ENCODE measurements at regions not wholly inside any gene's neighbourhood (a gene's known extent, or its start where the extent isn't known, plus 50 kb on each side); places are given as distances from the start of the nearest gene placed in this dataset.
A peak's percentile ranks its signal among the peaks of the same experiment; 100 is the strongest.

DNA sequence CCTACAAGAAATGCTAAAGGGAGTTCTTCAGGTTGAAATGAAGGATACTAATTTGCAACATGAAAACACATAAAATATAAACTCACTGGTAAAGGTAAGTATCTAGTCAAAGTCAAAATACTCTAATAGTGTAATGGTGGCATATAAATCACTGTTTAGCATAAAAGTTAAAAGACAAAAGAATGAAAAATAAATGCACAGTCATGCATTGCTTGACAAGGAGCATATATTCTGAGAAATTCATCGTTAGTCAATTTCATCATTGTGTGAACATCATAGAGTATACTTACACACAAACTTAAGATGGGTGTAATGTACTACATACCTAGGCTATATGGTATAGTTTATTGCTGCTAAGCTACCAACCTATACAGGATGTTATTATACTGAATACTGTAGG lies 194.4 kb upstream of the PDE5A start:
- no peak for DNase-seq

DNA sequence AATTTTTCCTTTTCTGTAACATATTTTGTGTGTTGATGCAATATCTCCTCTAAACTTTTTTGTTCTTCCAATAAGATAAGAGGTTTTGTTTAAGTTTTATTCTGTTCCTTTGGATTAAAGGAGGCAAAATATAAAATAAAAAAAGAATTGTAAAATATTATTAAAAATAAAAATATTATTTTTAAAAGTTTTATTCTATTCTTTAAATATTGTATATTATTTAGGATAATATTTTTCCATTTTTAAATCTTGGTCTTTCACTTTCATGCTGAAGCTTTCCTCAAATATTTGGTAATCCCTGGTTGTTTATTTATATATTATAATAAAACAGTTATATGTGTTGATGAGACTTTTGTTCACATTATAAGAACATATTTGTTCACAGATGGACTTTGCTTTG lies 187.9 kb upstream of the PDE5A start:
- no peak for DNase-seq

DNA sequence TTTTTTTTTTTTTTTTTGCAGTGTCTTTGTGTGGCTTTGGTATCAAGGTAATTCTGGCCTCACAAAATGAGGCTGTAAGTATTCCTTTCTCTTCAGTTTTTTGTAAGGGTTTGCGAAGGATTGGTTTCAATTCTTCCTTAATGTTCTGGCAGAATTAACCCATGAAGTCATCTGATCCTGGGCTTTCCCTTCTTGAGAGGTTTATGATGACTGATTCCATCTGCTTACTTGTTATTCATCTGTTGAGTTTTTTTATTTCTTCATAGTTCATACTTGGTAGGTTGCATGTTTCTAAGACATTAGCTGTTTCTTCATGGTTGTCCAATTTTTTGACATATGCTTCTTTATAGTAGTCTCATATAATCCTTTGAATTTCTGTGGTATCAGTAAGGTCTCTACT lies 181.4 kb upstream of the PDE5A start:
- DNase-seq, result no peak

DNA sequence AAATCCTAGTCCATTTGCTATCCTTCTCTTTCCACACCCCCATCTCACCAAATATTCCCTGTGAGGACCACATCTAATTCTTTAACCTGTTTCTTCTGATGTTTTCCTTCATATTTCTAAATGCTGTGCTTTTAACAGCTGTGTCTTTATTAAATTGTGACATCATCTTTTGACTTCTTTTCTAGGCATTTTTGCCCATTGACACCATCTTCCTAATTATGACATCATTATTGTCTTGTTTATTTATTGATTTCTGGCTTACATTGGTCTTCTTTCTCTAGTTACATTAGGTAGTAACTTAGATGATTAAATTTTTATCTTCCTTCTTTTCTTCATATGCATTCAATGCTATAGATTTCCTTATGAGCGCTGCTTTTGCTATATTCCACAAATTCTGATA lies 175.8 kb upstream of the PDE5A start:
- DNase-seq, result no peak

DNA sequence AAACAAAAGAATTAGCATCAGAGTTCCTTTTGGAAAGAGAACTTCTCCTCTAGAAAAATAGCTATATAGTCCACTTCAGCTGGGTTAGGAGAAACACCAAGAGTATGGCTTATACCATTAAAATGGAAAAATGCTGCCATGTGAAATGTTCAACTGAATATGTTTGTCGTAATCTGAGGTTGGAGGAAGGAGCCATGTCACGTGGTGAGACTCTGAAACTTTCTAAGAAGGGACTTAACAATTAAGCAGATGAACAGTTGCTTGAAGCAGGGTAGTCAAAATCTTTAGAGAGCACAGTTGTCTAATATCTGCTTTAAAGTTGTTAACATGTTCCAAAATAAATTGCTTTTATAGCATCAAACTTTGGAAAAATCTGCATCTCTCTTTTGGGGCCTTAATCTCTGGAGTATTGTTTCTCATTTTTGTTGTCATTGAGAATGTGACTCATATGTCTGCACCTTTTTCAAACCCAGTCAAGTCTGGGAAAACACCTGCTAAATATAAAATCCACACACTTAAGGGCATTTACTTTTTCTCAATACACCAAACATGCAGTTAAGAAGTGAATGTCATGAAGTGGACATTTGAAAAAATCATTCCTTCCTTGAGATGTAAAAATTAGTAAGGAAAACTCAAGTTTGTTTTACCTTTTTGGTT lies 168.8 kb upstream of the PDE5A start:
- DNase-seq, result no peak

DNA sequence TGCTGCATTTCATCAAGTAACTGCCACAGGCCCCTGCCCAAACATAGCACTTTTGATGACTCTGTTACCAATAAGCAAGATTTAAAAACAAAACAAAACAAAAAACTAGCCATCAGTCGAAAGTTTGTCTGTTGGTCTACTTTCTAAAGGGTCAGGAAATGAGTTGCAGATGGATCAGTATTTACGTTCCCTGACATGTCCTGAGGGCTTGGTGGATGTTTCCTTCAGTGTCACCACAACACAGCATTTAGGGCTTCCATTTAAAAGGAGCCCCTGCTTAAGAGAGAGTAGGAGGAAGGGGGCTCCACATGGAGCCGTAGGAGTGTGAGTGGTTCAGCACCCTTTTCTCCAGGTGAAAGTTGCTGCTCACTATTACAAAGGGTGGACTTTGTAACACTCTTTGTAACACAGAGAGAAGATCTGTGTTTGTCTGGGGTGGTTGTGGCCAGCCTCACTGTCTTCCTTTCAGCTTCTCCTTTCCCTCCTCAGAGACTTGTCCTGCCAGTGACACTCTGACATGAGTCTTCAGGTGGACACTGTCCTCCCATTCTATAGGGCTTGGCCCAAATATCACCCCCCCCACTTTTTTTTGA lies 167.5 kb upstream of the PDE5A start:
- peak; percentile 1 for DNase-seq

DNA sequence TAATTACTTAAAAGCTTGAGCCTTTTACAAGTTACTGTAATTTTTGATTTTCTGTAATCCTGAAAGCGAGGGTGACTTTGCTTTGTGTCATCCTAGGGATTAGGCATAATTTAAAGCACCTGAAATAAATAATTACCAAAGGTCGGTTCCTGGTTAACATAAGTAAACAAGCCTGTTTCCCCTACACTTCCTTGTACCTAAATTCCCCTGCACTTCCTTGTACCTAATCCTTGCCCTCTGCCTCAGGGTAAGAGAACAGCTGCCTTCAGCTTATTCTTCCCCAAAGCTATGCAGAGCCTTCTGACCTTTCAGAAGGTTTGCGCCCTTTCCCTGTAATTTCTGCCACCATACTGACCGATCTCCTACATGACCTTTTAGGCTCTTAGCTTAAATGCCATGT lies 166.1 kb upstream of the PDE5A start:
- DNase-seq, result no peak

DNA sequence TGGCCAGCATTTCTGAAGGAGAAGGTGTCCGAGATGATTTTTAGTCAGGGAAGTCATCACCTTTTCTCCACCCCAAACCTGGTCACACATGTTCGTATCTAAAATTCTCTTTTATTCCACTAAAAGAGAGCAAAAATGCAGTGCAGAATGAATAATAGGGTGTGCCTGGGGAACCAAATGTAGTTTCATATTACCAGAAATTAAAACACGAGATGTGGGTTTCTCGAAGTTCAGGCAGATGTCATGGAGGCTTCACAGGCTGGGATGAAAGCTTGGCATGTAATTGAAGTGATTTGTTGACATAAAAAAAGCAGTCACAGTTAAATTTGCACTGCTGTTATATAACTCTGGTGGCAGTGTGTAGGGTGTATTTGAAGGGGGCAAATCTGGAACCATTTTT lies 165.5 kb upstream of the PDE5A start:
- no peak for DNase-seq

DNA sequence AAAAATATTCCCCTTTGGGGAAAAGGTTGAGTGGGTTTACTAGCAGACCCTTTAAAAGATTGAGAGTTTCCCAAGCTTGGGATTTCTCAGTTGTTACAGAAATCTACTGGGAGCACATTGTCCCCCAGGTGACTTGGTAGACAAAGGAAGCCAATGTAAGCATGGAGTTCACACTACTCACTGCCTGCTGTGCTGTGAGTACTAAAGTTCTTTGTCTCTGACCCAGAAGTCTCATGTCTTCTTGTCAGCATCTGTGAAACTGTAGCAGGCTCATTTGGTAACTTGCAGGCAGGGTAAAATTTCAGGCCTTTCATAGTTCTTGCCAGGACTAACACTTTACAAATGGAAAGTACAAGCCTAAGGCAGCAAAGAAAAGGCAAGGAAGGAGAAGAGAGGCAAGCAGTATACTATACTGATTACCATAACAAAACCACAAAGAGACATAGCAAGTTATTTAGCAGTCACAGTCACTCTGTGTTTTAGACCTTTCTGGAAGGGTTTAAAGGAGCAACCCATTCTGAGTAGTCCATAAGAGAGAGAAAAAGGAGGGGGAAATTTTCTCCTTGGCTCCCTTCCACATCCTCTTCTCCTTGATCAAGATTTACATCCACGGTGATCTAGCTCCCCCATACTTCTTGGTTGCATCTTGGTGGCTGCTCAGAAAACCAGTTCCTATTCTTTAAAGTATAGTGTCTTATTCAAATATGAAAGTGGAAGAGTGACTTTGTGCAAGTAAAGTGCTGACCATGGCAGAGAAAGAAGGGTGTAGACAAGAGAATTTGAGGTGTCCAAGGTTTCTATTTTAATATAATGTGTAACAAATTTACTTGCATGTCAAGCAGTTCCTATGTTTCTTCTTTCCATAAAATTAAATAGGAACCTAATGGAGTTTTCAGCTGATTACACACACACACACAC lies 160.0 kb upstream of the PDE5A start:
- DNase-seq, result no peak

DNA sequence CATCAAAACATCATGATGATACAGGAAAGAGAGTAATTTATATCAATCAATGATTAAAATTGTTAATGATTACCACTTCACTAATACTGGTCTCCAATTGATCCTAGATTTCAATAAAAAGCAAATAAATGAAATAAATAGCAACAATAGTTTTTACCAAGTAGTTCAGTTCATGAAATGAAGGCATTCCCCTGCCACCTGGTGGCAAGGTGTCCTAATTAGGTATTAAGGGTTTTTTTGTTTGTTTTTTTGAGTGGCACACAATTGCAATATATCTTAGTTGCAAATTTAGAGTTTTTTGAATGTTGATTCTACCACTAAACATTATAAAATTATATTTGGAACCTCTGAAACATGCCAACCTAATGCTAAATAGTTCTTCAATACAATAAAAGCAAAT lies 157.4 kb upstream of the PDE5A start:
- DNase-seq, result peak; percentile 9

DNA sequence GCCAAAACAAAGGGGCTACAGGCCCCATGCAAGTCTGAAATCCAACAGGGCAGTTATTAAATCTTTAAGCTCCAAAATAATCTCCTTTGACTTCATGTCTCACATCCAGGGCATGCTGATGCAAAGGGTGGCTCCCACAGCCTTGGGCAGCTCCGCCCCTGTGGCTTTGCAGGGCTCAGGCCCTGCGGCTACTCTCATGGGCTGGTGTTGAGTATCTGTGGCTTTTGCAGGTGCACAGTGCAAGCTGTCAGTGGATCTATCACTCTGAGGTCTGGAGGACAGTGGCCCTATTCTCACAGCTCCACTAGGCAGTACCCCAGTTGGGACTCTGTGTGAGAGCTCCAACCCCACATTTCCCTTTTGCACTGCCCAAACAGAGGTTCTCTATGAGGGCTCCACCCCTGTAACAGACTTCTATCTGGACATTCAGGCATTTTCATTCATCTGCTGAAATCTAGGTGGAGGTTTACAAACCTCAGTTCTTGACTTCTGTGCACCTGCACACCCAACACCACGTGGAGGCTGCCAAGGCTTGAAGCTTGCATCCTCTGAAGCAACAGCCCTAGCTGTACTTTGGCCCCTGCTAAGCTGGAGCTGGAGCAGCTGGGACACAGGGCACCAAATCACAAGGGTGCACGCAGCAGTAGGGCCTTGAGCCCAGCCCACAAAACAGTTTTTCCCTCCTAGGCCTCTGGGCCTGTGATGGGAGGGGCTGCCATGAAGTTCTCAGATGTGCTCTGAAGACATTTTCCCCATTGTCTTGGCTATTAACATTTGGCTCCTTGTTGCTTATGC lies 154.8 kb upstream of the PDE5A start:
- no peak for DNase-seq

DNA sequence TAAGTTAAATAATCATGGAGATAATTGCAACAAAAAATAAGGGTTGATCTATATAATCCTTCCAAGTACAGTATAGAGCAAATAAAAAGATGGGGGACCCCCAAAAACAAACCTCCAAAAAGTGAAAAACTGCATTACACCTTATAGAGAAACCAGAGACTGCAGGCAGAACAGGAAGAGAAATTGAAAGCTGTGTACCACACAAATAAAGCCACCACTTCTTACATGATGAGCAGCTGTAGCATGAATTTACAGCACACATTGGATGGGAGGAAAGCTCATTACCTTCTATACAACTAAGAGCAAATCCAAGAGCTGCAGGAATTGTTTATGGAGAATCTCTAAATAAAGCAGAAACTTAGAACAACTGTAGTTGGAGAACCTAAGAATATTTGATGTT lies 152.4 kb upstream of the PDE5A start:
- DNase-seq, result no peak

DNA sequence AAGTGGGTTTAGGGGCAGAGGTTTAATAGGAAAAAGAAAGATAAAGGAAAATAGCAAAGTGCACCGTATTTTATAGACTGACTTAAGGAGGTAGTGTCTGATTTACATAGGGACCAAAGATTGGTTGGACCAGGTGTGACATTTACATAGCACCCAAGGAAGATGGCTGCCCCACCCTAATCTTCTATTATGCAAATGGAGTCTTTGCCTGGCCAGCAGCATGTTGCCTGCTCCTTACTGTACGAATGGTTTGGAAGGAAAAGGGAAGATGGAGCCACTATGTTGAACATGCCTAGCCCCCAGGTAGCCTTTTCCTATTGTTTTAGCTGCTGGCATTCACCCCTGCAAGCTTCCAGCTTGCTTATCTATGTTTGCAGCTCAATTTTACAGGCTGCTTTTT lies 146.2 kb upstream of the PDE5A start:
- no peak for DNase-seq

DNA sequence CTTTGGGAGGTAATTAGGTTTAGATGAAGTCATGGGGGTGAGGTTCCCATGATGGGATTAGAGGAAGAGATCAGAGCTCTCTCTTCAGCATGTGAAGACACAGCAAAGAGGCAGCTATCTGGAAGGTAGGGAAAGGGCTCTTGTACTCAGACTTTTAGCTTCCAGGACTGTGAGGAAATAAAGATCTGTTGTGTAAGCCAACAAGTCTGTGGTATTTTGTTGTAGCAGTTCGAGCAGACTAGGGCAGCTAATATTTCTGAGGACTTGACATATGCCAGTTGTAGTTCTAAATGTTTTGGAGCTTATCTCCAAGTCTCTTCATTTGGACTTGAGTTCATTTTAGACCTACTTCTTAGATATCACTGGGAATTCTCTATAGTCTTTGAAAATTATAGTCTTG lies 137.3 kb upstream of the PDE5A start:
- DNase-seq, result no peak

DNA sequence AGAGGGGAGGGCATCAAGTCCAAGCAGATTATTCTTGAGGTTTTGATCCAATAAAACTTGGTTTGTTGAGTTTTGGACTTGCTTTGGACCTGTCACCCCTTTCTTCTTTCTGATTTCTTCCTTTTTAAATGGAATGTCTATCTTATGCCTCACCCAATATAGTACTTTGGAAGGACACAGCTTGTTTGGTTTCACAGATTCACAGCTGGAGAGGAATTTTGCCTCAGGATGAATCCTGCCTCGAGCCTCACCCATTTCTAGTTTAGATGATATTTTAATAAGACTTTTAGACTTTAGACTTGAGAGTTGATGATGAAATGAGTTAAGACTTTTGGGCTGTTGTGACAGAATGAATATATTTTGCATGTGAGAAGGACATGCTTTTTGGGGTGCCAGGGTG lies 136.9 kb upstream of the PDE5A start:
- DNase-seq, result peak; percentile 22

DNA sequence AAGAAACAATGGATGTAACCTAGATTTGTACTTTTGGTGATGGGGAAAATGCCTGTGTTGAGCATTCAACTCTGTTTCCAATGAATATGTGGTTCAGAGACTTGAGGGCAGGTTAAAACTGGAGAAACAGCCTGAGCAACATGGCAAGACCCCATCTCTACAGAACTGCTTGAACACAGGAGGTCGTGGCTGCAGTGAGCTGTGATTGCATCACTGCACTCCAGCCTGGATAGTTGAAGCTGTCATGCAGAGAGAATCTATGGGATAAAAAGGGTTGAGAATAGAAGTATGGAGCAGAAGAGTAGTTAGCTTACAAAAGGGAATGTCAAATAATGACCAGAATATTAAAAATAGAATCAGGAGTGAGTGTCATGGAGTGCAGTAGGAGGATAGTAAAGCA lies 134.8 kb upstream of the PDE5A start:
- DNase-seq, result no peak

DNA sequence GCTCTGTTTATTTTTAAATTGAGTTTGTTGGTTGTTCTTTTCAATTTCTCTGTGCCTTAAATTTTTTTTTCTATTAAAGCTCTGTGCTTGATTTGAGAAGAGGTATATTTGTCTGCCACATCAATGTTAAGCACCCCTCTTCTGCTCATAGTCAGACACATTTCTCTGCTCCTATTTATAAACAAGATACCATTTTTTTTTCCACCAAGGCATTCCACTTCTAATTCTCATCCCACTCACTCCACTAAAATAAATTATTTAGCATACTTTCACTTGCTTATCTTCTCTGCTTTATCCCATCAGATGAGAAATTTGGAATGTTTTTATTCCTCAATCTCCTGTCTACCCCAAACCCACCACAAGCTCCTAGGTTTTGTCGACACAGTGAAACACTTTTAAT lies 127.0 kb upstream of the PDE5A start:
- no peak for DNase-seq

DNA sequence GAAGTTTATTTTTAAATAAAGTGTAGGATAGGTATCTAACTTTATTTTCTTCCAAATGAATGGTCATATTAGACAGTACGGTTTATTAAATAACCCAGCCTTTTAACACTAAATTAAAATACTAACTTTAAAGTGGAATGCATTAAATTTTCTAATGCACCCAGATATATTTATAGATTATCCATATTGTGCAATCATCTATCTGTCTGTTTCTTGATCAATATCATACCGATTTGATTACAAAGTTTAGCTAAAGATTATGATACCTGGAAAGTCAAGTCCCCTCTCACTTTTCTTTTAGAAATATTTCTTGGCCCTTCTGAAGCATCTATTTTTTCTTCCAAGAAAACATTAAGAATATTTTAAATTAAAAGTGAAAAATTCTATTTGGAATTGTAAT lies 124.3 kb upstream of the PDE5A start:
- no peak for DNase-seq

DNA sequence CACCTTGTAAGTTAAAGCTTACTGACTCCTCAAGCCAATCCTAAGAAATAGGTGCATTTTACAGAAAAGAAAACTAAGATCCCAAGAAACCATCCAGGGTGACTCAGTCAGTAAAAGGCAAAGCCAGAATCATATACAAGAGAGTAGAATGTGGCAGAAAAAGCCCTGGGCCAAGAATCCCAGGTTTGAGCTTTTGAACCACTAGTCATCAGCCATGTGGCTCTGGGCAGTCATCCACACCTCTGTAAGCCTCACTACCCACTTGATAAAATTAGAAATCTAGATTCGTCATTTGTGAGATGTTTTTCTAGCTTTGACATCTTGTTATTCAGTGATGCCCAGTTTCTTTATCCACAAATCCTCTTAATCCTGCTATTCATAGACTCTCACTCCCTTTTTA lies 122.2 kb upstream of the PDE5A start:
- DNase-seq, result peak; percentile 42

DNA sequence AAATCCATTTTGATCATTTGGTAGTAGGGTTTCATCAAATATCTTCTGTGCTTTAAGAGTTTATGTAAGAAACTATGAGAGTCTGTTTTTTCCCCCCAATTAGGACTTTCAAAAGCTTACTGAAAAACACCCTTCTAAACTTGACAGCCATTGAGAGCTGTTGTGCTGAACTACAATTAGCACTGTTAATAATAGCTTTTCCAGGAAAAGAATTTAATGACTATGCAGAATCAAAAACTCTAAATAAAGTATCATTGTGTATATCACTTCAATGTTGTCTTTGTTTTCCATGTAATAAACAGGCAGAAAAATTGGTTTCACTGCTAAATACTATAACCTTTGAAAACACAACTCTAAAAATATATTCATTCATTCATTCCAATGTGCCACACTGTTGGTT lies 121.4 kb upstream of the PDE5A start:
- DNase-seq, result no peak

DNA sequence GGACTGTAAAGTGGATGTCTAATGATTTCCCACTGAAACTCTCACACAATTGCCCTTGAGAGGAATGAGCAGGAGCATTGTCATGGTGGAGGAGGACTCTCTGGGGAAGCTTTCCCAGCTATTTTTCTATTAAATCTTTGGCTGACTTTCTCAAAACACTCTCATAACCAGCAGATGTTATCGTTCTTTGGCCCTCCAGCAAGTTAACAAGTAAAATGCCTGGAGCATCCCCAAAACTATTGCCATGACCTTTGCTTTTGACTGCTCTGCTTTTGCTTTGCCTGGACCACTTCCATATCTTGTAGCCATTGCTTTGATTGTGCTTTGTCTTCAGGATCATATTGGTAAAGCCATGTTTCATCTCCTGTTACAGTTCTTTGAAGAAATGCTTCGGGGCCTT lies 120.2 kb upstream of the PDE5A start:
- peak; percentile 58 for DNase-seq

DNA sequence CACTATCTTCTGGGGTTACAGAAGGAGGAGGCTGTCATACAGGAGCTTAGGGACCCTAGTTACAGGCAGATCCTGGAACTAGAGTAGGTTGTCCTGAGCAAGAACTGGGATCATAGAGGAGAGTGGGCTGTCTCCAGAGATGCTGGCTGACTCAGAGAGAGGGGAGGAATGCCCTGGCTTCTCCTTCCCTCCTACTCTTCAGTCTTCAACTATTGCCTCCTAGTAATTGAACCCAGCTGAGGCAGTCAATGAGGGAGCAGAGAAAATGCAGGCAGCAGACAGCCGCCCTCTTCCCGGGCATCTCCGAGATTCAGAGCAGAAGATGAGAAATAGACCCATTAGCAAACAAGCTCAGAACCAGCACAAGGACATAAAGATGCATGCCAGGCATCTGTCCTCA lies 118.3 kb upstream of the PDE5A start:
- DNase-seq, result no peak

DNA sequence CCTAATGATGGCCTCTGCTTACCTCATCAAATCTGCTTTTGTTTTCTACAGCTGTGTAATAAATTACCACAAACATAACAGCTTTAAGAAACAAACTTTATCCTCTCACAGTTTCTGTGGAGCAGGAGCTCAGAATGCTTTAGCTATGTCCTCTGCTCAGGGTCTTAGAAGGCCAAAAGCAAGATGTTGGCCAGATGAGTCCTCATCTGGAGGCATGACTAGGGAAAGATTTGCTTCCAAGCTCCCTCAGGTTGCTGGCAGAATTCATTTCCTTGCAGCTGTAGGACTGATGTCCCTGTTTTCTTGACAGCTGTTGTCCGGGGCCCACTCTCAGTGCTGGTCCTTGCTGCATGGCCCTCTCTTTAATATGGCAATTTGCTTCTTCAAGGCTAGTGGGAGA lies 116.7 kb upstream of the PDE5A start:
- DNase-seq, result no peak
